ENCODE measurements at regions not wholly inside any gene's neighbourhood (a gene's known extent, or its start where the extent isn't known, plus 50 kb on each side); places are given as distances from the start of the nearest gene placed in this dataset.

DNA sequence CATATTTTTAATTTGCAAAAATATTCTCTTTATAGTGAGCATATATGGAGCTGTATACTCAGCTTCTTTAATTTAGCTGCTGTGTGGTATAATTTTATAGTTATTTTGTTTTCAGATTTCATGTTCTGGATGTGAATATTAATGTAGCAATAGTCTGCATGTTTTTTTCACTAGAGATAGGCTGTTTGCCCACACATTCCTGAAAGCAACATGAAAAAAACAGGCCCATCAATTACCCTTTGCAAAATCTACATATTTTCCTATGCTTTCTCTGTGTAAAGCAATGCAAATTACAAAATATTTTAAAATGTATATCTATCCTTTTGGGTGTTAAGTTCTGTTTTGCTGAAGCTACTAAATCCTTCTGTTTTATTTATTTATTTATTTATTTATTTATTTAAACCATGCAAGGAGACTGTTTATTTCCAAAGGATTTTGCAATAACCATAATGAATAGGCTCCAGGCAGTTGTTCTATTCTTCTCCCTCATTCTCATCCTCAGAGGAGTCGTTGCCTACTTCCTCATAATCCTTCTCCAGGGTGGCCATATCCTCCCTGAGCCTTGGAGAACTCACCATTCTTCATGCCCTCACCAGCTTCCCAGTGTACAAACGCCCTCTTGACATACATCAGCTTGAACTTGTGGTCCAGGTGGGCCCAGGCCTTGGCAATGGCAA lies 277.1 kb downstream of the ANKRD50 start:
- no peak overlapping the region for H3K4me3 ChIP-seq (ENCODE audit: low read depth in 2 of 2, low read length in 1 of 2)
- H4K20me1 ChIP-seq (ENCODE audit: insufficient read depth) = no peaks in the 10 kb centered on the region
- H3K9me2 ChIP-seq = no peaks in the 10 kb centered on the region
- H3K27me3 ChIP-seq (ENCODE audit: insufficient read depth) = no peaks in the 10 kb centered on the region
- no peaks in the 10 kb centered on the region for H3K9me3 ChIP-seq
- 80% methylated on average over 2 of the region's 2 CpGs for WGBS (ENCODE audit: low lambda C conversion rate)
- no peak overlapping the region for H2AFZ ChIP-seq (ENCODE audit: low read depth)
- H3F3A ChIP-seq (replicated peaks; ENCODE audit: insufficient read depth) = peaks cover 27% of the 10 kb centered on the region
- no peak overlapping the region for H3K27ac ChIP-seq (ENCODE audit: low read depth in 2 of 2, low read length in 1 of 2)
- DNase-seq = no peak
- H3K4me1 ChIP-seq (ENCODE audit: control insufficient read depth in 1 of 2, insufficient read depth in 2 of 2, low read depth in 1 of 2, low read length in 1 of 2) = peaks cover 0 to 28% of the 10 kb centered on the region in 2 experiments; a peak in 2 of 4 replicates
- POLR2A ChIA-PET = no interaction called here
- no peaks in the 10 kb centered on the region for H3K36me3 ChIP-seq (replicated peaks in 1 of 2; ENCODE audit: control insufficient read depth in 1 of 2, insufficient read depth in 2 of 2, low read length in 1 of 2)
- no peak overlapping the region for H3K4me2 ChIP-seq
- CTCF ChIA-PET = interaction anchor here (1.3 kb wide), 1 partner anchor 8 kb away, joined by 3 read pairs; no protein-coding TSS in a partner anchor
- no peaks in the 10 kb centered on the region for H3K79me2 ChIP-seq (ENCODE audit: insufficient read depth)
- no peak overlapping the region for H3K9ac ChIP-seq
- TF ChIP-seq MXI1 (IDR thresholded peaks at IDR 0.05; ENCODE audit: low read depth, low read length) (no peak), CHD2 (IDR thresholded peaks at IDR 0.05; ENCODE audit: low read length, partially characterized antibody) (no peak), CTCF (IDR thresholded peaks at IDR 0.05) (no peak), YY1 (IDR thresholded peaks at IDR 0.05; ENCODE audit: low read depth) (no peak), ZBTB33 (IDR thresholded peaks at IDR 0.05; ENCODE audit: borderline replicate concordance, low read depth) (no peak), POLR2AphosphoS5 (IDR thresholded peaks at IDR 0.05; ENCODE audit: low read depth, low read length) (no peak), IRF3 (IDR thresholded peaks at IDR 0.05; ENCODE audit: low read depth, low read length) (no peak), TEAD4 (IDR thresholded peaks at IDR 0.05; ENCODE audit: borderline replicate concordance, insufficient read depth) (no peak), TCF12 (IDR thresholded peaks at IDR 0.05) (no peak), MEF2A (IDR thresholded peaks at IDR 0.05; ENCODE audit: borderline replicate concordance, low read depth) (no peak), GABPA (IDR thresholded peaks at IDR 0.05; ENCODE audit: low read depth) (no peak)
- TF ChIP-seq, protein P1, sequence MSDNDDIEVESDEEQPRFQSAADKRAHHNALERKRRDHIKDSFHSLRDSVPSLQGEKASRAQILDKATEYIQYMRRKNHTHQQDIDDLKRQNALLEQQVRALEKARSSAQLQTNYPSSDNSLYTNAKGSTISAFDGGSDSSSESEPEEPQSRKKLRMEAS (IDR thresholded peaks at IDR 0.05; ENCODE audit: low read depth) = no peak
- TF ChIP-seq, protein P2, sequence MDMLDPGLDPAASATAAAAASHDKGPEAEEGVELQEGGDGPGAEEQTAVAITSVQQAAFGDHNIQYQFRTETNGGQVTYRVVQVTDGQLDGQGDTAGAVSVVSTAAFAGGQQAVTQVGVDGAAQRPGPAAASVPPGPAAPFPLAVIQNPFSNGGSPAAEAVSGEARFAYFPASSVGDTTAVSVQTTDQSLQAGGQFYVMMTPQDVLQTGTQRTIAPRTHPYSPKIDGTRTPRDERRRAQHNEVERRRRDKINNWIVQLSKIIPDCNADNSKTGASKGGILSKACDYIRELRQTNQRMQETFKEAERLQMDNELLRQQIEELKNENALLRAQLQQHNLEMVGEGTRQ (IDR thresholded peaks at IDR 0.05; ENCODE audit: borderline replicate concordance, low read depth, low read length) = no peak

Measured in SK-N-SH (cell line).